ENCODE measurements at regions not wholly inside any gene's neighbourhood (a gene's known extent, or its start where the extent isn't known, plus 50 kb on each side); places are given as distances from the start of the nearest gene placed in this dataset.

GRCh38 chr2:209091056-209091455, 332.8 kb upstream of the MAP2 start:
- H3K4me3 ChIP-seq (ENCODE audit: low read depth, low read length) = no peak overlapping the region
- DNase-seq (ENCODE audit: low read depth) = no peak
- no peak for TF ChIP-seq CTCF (IDR thresholded peaks at IDR 0.05; ENCODE audit: insufficient read depth, low read length)

GRCh38 chr2:209094221-209094620, 329.6 kb upstream of the MAP2 start:
- no peak for TF ChIP-seq CTCF (IDR thresholded peaks at IDR 0.05; ENCODE audit: insufficient read depth, low read length)
- H3K4me3 ChIP-seq (ENCODE audit: low read depth, low read length) = no peak overlapping the region
- DNase-seq (ENCODE audit: low read depth) = no peak

GRCh38 chr2:209095432-209095831, 328.4 kb upstream of the MAP2 start:
- TF ChIP-seq CTCF (IDR thresholded peaks at IDR 0.05; ENCODE audit: insufficient read depth, low read length) = no peak
- no peak for DNase-seq (ENCODE audit: low read depth)
- no peak overlapping the region for H3K4me3 ChIP-seq (ENCODE audit: low read depth, low read length)

- no peak for TF ChIP-seq CTCF (IDR thresholded peaks at IDR 0.05; ENCODE audit: insufficient read depth, low read length)
- H3K4me3 ChIP-seq (ENCODE audit: low read depth, low read length) = no peak overlapping the region
- DNase-seq (ENCODE audit: low read depth) = no peak
Measured at GRCh38 chr2:209097168-209097567, 326.7 kb upstream of the MAP2 start.

GRCh38 chr2:209102319-209102718, 321.5 kb upstream of the MAP2 start:
- TF ChIP-seq CTCF (IDR thresholded peaks at IDR 0.05; ENCODE audit: insufficient read depth, low read length) = no peak
- no peak overlapping the region for H3K4me3 ChIP-seq (ENCODE audit: low read depth, low read length)
- DNase-seq (ENCODE audit: low read depth) = no peak

- no peak for DNase-seq (ENCODE audit: low read depth)
- no peak for TF ChIP-seq CTCF (IDR thresholded peaks at IDR 0.05; ENCODE audit: insufficient read depth, low read length)
- H3K4me3 ChIP-seq (ENCODE audit: low read depth, low read length) = no peak overlapping the region
Measured at GRCh38 chr2:209113026-209113425, 310.8 kb upstream of the MAP2 start.

GRCh38 chr2:209114588-209115240, 309.1 kb upstream of the MAP2 start:
- no peak for DNase-seq (ENCODE audit: low read depth)
- TF ChIP-seq CTCF (IDR thresholded peaks at IDR 0.05; ENCODE audit: insufficient read depth, low read length) = no peak
- no peak overlapping the region for H3K4me3 ChIP-seq (ENCODE audit: low read depth, low read length)

Data from fibroblast of the aortic adventitia (primary cell).